GM23338 (cell line): ENCODE measurements at regions not wholly inside any gene's neighbourhood (a gene's known extent, or its start where the extent isn't known, plus 50 kb on each side); places are given as distances from the start of the nearest gene placed in this dataset.

Source experiments
- CREB1 ChIP-seq: fragments of 250-450 bp; sonication (Bioruptor Pico); IDR thresholded peaks from 2 replicates; pipeline ENCODE4 v1.5.0; 2020; ENCODE audit warnings: low read depth, mild to moderate bottlenecking, moderate library complexity
- CTCF ChIP-seq, 2 experiments: fragments of 200-600 bp in 1 of 2; sonication (generic) in 1 of 2; conservative IDR thresholded peaks; 2 replicates each; pipeline versions ENCODE4 v1.5.1 to v1.6.1; 2016 to 2017; ENCODE audit warnings: antibody characterized with exemption in 2 of 2, low read depth in 2 of 2, mild to moderate bottlenecking in 2 of 2, moderate library complexity in 1 of 2
- EZH2 ChIP-seq: fragments of 200-600 bp; sonication (generic); IDR thresholded peaks from one replicate; pipeline ENCODE4 v1.8.0; 2017; ENCODE audit warnings: antibody characterized with exemption, mild to moderate bottlenecking, low read depth; ENCODE audit not compliant: unreplicated experiment
- EZH2phosphoT487 ChIP-seq: fragments of 200-600 bp; sonication (generic); IDR thresholded peaks from one replicate; pipeline ENCODE4 v1.8.1; 2018; ENCODE audit warnings: antibody characterized with exemption; ENCODE audit not compliant: unreplicated experiment
- JUNB ChIP-seq: IDR thresholded peaks from one replicate; pipeline ENCODE4 v1.6.1; 2016; ENCODE audit warnings: antibody characterized with exemption; ENCODE audit not compliant: unreplicated experiment
- POLR2AphosphoS5 ChIP-seq: IDR thresholded peaks from 2 replicates; pipeline ENCODE4 v1.6.1; 2016; ENCODE audit warnings: antibody characterized with exemption, low read depth
- REST ChIP-seq: IDR thresholded peaks from one replicate; pipeline ENCODE4 v1.6.1; 2018; ENCODE audit warnings: antibody characterized with exemption; ENCODE audit not compliant: unreplicated experiment
- ZNF114 ChIP-seq: fragments of 250-450 bp; sonication (Bioruptor Pico); IDR thresholded peaks from 2 replicates; pipeline ENCODE4 v1.5.0; 2020; ENCODE audit warnings: mild to moderate bottlenecking, moderate library complexity

- TF ChIP-seq EZH2phosphoT487, result no peak
- TF ChIP-seq CTCF (conservative IDR thresholded peaks at IDR 0.05; ENCODE audit: low read depth in 2 of 2), result no peak
- TF ChIP-seq REST, result no peak
- TF ChIP-seq EZH2, result no peak
- no peak for TF ChIP-seq ZNF114 (CRISPR knock-in tag)
- TF ChIP-seq POLR2AphosphoS5, result no peak
- no peak for TF ChIP-seq JUNB
- TF ChIP-seq CREB1, result no peak
These were observed 2202.2 kb upstream of the C9orf72 start for GRCh38 chr9:29775491-29775890.
